K562 (cell line): ENCODE measurements at regions not wholly inside any gene's neighbourhood (a gene's known extent, or its start where the extent isn't known, plus 50 kb on each side); places are given as distances from the start of the nearest gene placed in this dataset.
A peak's percentile ranks its signal among the peaks of the same experiment; 100 is the strongest.

Experiments
- ATAC-seq: fragments of 200-7000 bp; cut with Tn5 transposase; 3 replicates; pipeline ENCODE4 v1.9.1; 2020; ENCODE audit warnings: moderate library complexity
- BruUV-seq: library from RNA; stranded (reverse); fragments of 400-500 nt; replicated peaks from 2 replicates; lab custom pipeline; 2021; lab: Mats Ljungman, UMichigan
- CTCF ChIA-PET: fragments of 300-600 bp; formaldehyde crosslinking; extraction: SDS; loops from one replicate; lab custom pipeline; 2021; ENCODE audit warnings: low intra/inter-chr PET ratio; lab: Yijun Ruan, JAX
- POLR2A ChIA-PET: fragments of 300-600, 350-650 bp; sonication (Branson Sonifier 250); formaldehyde crosslinking; extraction: SDS; loops from one replicate; lab custom pipeline; 2021; ENCODE audit warnings: antibody characterized with exemption, inconsistent platforms; lab: Yijun Ruan, JAX
- DNase-seq, 4 experiments: peaks; one replicate each; pipeline versions ENCODE4 v3.0.0 to v3.0.0-alpha.2; 2011 to 2018; ENCODE audit warnings: low spot score in 3 of 4, mixed read lengths in 3 of 4; ENCODE audit errors: extremely low read depth in 1 of 4
- FAIRE-seq: peaks from 2 replicates; lab custom pipeline; 2011; peaks lifted over from hg19 to GRCh38; lab: Jason Lieb, UNC
- H2AFZ ChIP-seq: 2 replicates; pipeline ENCODE4 v1.6.0; 2011; ENCODE audit warnings: low read depth, low read length, control low read depth, inconsistent platforms
- H3K27ac ChIP-seq: fragments of 200-600 bp; 3 replicates; pipeline ENCODE4 v1.8.0; 2011; ENCODE audit warnings: low read depth, mild to moderate bottlenecking, control low read depth, inconsistent platforms, low read length, moderate library complexity, mixed read lengths; ENCODE audit errors: extremely low read depth
- H3K27me3 ChIP-seq, 2 experiments: fragments of 300-600 bp in 1 of 2; 2 replicates in 1 of 2; 3 replicates in 1 of 2; pipeline versions ENCODE4 v1.6.0 to v1.8.0; 2011; ENCODE audit warnings: inconsistent platforms in 2 of 2, low read length in 2 of 2, mild to moderate bottlenecking in 1 of 2, mixed read lengths in 1 of 2, moderate library complexity in 1 of 2; ENCODE audit not compliant: control insufficient read depth in 2 of 2, insufficient read depth in 2 of 2
- H3K36me3 ChIP-seq: fragments of 300-600 bp; 3 replicates; pipeline ENCODE4 v1.8.0; 2011; ENCODE audit warnings: mild to moderate bottlenecking, low read length, inconsistent platforms; ENCODE audit not compliant: control insufficient read depth, insufficient read depth
- H3K4me1 ChIP-seq, 2 experiments: fragments of 200-600 bp in 1 of 2; replicated peaks in 1 of 2; 2 replicates in 1 of 2; 3 replicates in 1 of 2; pipeline versions ENCODE4 v1.5.1 to v1.8.0; 2011; ENCODE audit warnings: inconsistent platforms in 2 of 2, low read length in 2 of 2, mild to moderate bottlenecking in 1 of 2, mixed read lengths in 1 of 2, moderate library complexity in 1 of 2; ENCODE audit not compliant: control insufficient read depth in 2 of 2, insufficient read depth in 2 of 2
- H3K4me2 ChIP-seq: 2 replicates; pipeline ENCODE4 v1.6.1; 2011; ENCODE audit warnings: low read length, control low read depth, inconsistent platforms, mixed read lengths; ENCODE audit not compliant: insufficient read depth
- H3K4me3 ChIP-seq: fragments of 200-600 bp; sonication (generic), shearing (Covaris generic); 2 replicates; pipeline ENCODE4 v1.5.1; 2016; ENCODE audit warnings: control low read depth, inconsistent platforms
- H3K79me2 ChIP-seq: fragments of 200-600 bp; 3 replicates; pipeline ENCODE4 v1.8.0; 2011; ENCODE audit warnings: low read length, inconsistent platforms; ENCODE audit not compliant: control insufficient read depth, insufficient read depth
- H3K9ac ChIP-seq, 2 experiments: 2 replicates each; pipeline versions ENCODE4 v1.6.0 to v1.6.1; 2011; ENCODE audit warnings: low read depth in 2 of 2, low read length in 2 of 2, control low read depth in 1 of 2, inconsistent platforms in 1 of 2, mild to moderate bottlenecking in 1 of 2, mixed read lengths in 1 of 2; ENCODE audit not compliant: insufficient read depth in 1 of 2
- H3K9me1 ChIP-seq: one replicate; pipeline ENCODE4 v1.6.0; 2011; ENCODE audit warnings: inconsistent platforms, mild to moderate bottlenecking, low read length, moderate library complexity; ENCODE audit not compliant: control insufficient read depth, insufficient read depth
- H3K9me3 ChIP-seq: replicated peaks from 2 replicates; pipeline ENCODE4 v1.5.1; 2011; ENCODE audit warnings: low read depth, low read length, inconsistent platforms; ENCODE audit not compliant: control insufficient read depth, insufficient read depth
- H4K20me1 ChIP-seq: replicated peaks from 2 replicates; pipeline ENCODE4 v1.6.1; 2011; ENCODE audit warnings: low read length, inconsistent platforms, mixed read lengths; ENCODE audit not compliant: control insufficient read depth, insufficient read depth
- BCL6 ChIP-seq: fragments of 250-450 bp; sonication (Bioruptor Pico); IDR thresholded peaks from 2 replicates; pipeline ENCODE4 v1.4.0; 2020
- BRF1 ChIP-seq: IDR thresholded peaks from 3 replicates; pipeline ENCODE4 v1.6.1; 2011; ENCODE audit warnings: borderline replicate concordance, mild to moderate bottlenecking; ENCODE audit not compliant: insufficient read length; ENCODE audit errors: extremely low read depth
- CCNT2 ChIP-seq: IDR thresholded peaks from 2 replicates; pipeline ENCODE4 v1.6.1; 2011; ENCODE audit warnings: borderline replicate concordance, low read depth, mild to moderate bottlenecking, moderate library complexity, mixed read lengths, low read length; ENCODE audit not compliant: insufficient read length; ENCODE audit errors: extremely low read depth
- FOXP1 ChIP-seq: sonication (generic); formaldehyde crosslinking; IDR thresholded peaks from 2 replicates; pipeline ENCODE4 v1.8.0; 2022; ENCODE audit warnings: mild to moderate bottlenecking, missing genetic modification reagents
- HDAC2 ChIP-seq: fragments of 450-650 bp; IDR thresholded peaks from 2 replicates; pipeline ENCODE4 v1.6.1; 2016; ENCODE audit warnings: mild to moderate bottlenecking
- KLF16 ChIP-seq: IDR thresholded peaks from 2 replicates; pipeline ENCODE4 v1.6.1; 2016; ENCODE audit warnings: antibody characterized with exemption
- MAFG ChIP-seq: fragments of 450-650 bp; conservative IDR thresholded peaks from 2 replicates; pipeline ENCODE4 v1.6.1; 2016; ENCODE audit warnings: missing genetic modification characterization, missing compliant biosample characterization
- MAFK ChIP-seq: IDR thresholded peaks from 2 replicates; pipeline ENCODE4 v1.6.1; 2011; ENCODE audit warnings: low read length, improper control_type of control experiment
- MYNN ChIP-seq, 2 experiments: sonication (generic); formaldehyde crosslinking in 1 of 2; IDR thresholded peaks; 2 replicates each; pipeline versions ENCODE4 v1.5.0 to v1.6.1; 2016 to 2020; ENCODE audit warnings: antibody characterized with exemption in 1 of 2, missing genetic modification reagents in 1 of 2
- PHB ChIP-seq: fragments of 250-450 bp; sonication (Bioruptor Pico); IDR thresholded peaks from 2 replicates; pipeline ENCODE4 v1.5.0; 2021
- WHSC1 ChIP-seq: IDR thresholded peaks from one replicate; pipeline ENCODE4 v1.6.1; 2012; ENCODE audit warnings: low read length, control low read depth, inconsistent platforms
- ZNF134 ChIP-seq: fragments of 250-450 bp; sonication (Bioruptor Pico); conservative IDR thresholded peaks from 2 replicates; pipeline ENCODE4 v1.4.0; 2020
- WGBS: fragments of 100-300 bp; shearing (Covaris generic); methylation state at CpG from one replicate; pipeline ENCODE4 v1.1.6; 2016; ENCODE audit warnings: low coverage, mixed read lengths; ENCODE audit not compliant: insufficient coverage; ENCODE audit errors: missing lambda C conversion rate; 5-methylcytosine and 5-hydroxymethylcytosine counted together
- in situ Hi-C: fragments of 300-500 bp; cut with MboI; formaldehyde crosslinking; loops from 4 replicates; pipeline ENCODE4 v1.15.0; 2018; ENCODE audit warnings: inconsistent platforms, mixed read lengths
- intact Hi-C: fragments of 100-400 bp; cut with micrococcal nuclease; formaldehyde crosslinking; loops from 2 replicates; pipeline ENCODE4 v1.14.2; 2022

- H3K9ac ChIP-seq: no peak overlapping the region
- no TSS peak for BruUV-seq
- H3K4me1 ChIP-seq: no peaks in the 10 kb centered on the region
Measured at GRCh38 chr4:163858515-163858914, 364.0 kb downstream of the TMA16 start.

GRCh38 chr4:163863082-163863481 lies 368.6 kb downstream of the TMA16 start:
- Histone ChIP-seq H3K9ac (no peak overlapping the region), H3K4me3 (no peak overlapping the region), H3K27ac (no peak overlapping the region), H3K9me1 (no peaks in the 10 kb centered on the region), H3K27me3 (no peaks in the 10 kb centered on the region), H2AFZ (no peak overlapping the region), H3K4me1 (no peaks in the 10 kb centered on the region), H3K9me3 (no peaks in the 10 kb centered on the region; the same call in 1 of the 2 replicates)
- ATAC-seq (no peak), FAIRE-seq (no peak), DNase-seq (no peak)
- intact Hi-C loops (no loop called here), in situ Hi-C loops (no loop called here)
- 0% methylated on average over 2 of the region's 2 CpGs for WGBS
- CTCF ChIA-PET: no interaction called here
- no TSS peak for BruUV-seq
- POLR2A ChIA-PET: no interaction called here
- TF ChIP-seq MAFG (0 out of 2 replicates have a peak, but pooled peaks have one; percentile 27), MAFK (peak; percentile 32; the same call in 1 of the 2 replicates), FOXP1 (CRISPR knock-in tag) (no peak)
- TF ChIP-seq, all 486 proteins: peak for 2
- Histone ChIP-seq H4K20me1 (no peaks in the 10 kb centered on the region), H3K79me2 (no peaks in the 10 kb centered on the region), H3K36me3 (no peaks in the 10 kb centered on the region), H3K4me2 (no peak overlapping the region)

More at GRCh38 chr4:163858515-163858914, 364.0 kb downstream of the TMA16 start:
- Histone ChIP-seq H3K9me1 (no peaks in the 10 kb centered on the region), H3K4me3 (no peak overlapping the region), H3K9me3 (no peaks in the 10 kb centered on the region), H2AFZ (no peak overlapping the region), H3K79me2 (no peaks in the 10 kb centered on the region), H3K27ac (no peak overlapping the region), H3K36me3 (no peaks in the 10 kb centered on the region), H4K20me1 (no peaks in the 10 kb centered on the region), H3K4me2 (no peak overlapping the region), H3K27me3 (no peaks in the 10 kb centered on the region)
- ChIA-PET CTCF (no interaction called here), POLR2A (no interaction called here)
- intact Hi-C loops: no loop called here
- no peak for FAIRE-seq
- in situ Hi-C loops: no loop called here
- TF ChIP-seq ZNF134 (no peak), PHB (CRISPR knock-in tag) (no peak), HDAC2 (no peak), BRF1 (no peak), MYNN (IDR thresholded peaks at IDR 0.05) (no peak), MYNN (CRISPR knock-in tag; IDR thresholded peaks at IDR 0.05) (no peak), CCNT2 (no peak), BCL6 (CRISPR knock-in tag) (no peak), KLF16 (no peak), WHSC1 (no peak)
- DNase-seq: no peak
- ATAC-seq: no peak
- WGBS: 0% methylated on average over 3 of the region's 3 CpGs
